GM18868 (cell line): ENCODE measurements at regions not wholly inside any gene's neighbourhood (a gene's known extent, or its start where the extent isn't known, plus 50 kb on each side); places are given as distances from the start of the nearest gene placed in this dataset.
"Not testable (repeated sequence)": the region's sequence is repeated elsewhere in the genome, so short reads cannot be mapped to it uniquely, and the experiment has no call there.

Experiments used
- ATAC-seq: cut with Tn5 transposase; IDR thresholded peaks from one replicate; pipeline ENCODE4 v1.9.1; 2021; ENCODE audit warnings: mild to moderate bottlenecking, moderate library complexity; ENCODE audit not compliant: unreplicated experiment

DNA sequence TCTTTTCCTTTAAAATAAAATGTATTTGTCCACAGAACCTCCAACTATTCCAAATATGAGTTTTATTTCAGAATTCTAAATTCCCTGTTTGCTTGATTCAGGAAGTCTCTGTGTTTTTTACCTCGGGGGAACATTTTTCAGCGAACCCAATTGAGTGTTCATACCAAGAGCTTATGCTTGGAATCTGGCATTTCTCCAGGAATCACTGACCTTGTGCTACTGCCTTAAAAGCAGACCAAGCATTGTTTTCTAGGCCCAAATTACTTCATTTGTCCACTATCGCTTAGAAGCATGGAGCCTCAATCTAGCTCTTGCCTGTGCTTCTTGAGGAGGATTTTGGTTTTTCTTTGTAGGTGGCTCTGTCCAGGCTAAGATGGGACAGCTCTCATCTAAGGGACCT is 59.4 kb downstream of the EBLN1 start:
- ATAC-seq = no peak

DNA sequence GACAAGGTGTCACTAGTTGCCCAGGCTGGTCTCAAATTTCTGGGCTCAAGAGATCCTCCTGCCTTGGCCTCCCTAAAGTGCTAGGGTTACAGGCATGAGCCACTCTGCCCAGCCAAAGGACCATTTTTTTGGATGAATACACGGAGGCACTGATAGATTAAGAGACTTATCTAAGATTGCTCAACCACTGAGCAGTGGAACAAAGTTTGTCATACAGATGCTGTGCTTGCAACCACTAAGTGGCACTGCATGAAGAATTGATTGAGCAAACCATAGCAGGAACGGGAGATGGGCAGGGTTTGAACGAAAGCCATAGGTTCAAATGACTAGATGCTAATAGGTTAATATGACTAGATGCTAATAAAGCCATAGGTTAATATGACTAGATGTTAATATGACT is 61.1 kb downstream of the EBLN1 start:
- no peak for ATAC-seq

DNA sequence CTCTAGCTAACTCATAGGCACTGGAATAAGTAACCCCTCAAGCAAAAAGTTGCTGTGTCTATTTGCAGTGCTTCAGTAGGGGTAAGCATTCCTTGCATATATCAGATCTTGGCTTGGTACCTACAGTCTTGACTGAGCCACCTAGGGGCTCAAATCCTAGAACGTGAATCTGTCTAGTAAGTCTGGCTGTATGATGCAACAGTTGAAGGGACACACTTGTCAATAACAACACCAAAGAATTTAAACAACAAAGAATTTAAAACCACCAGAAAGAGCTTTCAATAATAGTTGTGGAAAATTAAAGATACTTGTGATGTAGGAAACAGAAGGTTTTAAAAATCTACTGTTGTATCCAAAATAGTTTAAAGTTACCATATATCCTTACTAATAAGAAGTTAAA is 65.4 kb downstream of the EBLN1 start:
- ATAC-seq = no peak

DNA sequence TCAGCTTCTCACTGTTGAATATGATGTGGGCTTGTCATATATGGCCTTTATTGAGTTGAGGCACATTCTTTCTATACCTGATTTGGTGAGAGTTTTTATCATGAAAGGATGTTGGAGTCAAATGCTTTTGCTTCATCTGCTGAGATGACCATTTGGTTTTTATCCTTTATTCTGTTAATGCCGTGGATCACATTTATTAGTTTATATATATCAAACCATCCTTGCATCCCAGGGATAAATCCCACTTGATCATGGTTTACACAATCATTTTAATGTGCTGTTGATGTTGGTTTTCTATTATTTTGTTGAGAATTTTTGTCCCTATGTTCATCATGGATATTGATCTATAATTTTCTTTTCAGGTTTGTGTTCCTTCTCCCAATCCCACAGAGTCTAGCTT is 67.0 kb downstream of the EBLN1 start:
- ATAC-seq = no peak

DNA sequence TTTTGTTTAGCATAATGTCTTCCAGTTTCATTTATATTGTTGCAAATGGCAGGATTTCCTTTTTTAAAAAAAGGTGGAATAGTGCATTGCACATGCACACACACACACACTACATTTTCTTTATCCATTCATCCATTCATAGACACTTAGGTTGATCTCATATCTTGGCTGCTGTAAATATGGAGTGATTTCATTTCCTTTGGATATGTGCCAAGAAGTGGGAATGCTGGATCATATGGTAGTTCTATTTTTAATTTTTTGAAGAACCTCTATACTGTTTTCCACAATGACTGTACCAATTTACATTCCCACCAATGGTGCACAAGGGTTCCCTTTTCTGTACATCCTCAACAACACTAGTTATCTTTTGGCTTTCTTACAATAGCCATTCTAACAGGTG is 68.9 kb downstream of the EBLN1 start:
- ATAC-seq = no peak

DNA sequence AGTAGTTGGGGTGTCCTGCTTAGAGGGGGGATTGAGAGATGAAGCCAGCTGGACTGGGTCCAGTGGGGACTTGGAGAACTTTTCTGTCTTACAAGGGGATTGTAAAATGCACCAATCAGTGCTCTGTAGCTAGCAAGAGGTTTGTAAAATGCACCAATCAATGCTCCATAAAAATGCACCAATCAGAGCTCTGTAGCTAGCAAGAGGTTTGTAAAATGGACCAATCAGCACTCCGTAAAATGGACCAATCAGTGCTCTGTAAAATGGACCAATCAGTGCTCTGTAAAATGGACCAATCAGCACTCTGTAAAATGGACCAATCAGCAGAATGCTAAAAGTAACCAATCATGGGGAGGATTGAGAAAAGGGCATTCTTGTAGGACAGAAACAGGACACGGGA is 71.9 kb downstream of the EBLN1 start:
- not testable (repeated sequence) for ATAC-seq

DNA sequence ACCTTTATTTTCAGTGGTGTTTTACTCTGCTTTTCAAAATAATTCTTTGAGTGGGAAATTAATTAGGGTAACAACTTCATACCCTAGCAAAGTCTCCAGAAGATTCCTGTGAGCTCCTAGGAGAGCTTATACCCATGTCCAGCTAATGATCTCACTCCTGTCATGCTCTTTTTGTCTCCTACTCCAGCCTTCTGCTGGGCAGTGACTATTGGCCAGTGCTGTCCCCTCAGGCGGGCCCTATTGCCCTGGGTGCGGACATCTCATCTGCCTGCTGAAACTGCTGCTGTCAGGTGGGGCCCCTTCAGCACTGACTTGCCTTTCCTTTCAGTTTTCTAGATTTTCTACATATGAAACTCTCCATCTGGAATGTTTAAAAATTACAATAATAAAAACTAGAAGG is 80.3 kb downstream of the EBLN1 start:
- ATAC-seq = no peak

DNA sequence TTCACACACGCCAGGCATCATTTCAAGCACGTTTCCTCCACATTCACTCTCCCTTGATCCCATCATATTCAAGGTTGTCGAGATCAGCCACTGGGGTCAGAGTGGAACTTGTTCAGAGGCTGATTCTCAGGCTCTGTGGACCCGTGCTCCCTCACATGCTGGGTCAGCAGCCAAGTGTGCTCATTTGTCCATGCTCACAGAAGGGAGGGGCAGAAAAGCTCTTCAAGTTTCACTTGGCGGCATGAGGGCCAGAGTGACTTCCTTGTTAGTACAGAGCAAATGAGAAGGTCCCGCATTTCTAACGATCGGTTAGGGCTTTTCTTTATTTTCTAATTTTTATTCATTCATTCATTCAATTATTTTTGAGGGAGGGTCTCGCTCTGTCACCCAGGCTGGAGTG is 82.2 kb downstream of the EBLN1 start:
- ATAC-seq = no peak

DNA sequence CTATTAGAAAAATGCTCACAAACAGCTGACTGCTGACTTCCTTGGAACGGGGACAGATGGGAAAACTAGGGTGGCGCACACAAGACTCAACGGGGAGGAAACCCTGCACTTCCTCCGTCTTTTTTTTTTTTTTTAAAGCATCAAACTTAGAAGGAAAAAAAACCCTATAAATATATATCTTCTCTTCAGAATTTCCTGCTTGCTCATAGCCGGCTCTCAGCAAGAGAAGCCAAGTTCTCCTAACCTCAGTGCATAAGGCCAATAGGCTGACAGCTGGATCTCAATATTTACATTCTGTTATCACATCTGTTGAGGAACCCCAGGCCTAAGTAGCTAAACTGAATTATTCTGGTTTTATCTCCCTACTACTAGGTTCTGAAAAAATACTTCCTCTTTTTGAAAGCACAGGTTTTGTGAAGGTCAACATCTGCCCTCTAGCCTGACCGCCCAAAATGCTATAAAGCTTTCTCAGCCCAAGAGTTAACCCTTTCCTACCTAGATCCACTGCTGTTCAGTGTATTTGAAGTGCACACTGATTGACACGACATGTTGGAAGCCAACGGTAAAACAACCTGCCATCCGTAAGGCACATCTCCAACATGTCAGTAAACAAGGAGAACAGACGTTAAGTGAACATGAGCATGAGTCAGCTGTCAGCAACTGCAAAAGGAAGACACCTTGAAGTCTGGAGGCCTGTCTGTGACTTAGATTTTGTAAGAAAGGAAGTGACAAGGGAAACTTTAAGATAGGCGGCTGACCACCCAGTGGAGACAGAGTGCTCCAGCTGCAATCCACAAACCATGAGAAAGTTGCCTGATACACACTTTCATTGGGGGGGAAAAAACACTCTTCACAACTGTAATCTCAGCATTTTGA is 83.8 kb downstream of the EBLN1 start:
- ATAC-seq = peak; percentile 78

DNA sequence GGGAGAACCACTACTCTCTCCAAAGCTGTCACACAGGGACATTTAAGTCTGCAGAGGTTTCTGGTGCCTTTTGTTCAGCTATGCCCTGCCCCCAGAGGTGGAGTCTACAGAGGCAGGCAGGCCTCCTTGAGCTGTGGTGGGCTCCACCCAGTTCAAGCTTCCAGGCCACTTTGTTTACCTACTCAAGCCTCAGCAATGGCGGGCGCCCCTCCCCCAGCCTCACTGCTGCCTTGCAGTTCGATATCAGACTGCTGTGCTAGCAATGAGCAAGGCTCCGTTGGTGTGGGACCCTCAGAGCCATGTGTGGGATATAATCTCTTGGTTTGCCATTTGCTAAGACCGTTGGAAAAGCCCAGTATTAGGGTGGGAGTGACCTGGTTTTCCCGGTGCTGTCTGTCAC is 87.0 kb downstream of the EBLN1 start:
- ATAC-seq = not testable (repeated sequence)

DNA sequence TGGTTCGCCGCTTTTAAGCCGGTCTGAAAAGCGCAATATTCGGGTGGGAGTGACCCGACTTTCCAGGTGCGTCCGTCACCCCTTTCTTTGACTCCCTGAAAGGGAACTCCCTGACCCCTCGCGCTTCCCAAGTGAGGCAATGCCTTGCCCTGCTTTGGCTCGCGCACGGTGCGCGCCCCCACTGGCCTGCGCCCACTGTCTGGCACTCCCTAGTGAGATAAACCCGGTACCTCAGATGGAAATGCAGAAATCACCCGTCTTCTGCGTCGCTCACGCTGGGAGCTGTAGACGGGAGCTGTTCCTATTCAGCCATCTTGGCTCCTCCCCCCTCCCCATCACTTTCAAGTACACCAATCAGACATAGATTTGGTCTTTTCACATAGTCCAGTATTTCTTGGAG is 88.2 kb downstream of the EBLN1 start:
- not testable (repeated sequence) for ATAC-seq

DNA sequence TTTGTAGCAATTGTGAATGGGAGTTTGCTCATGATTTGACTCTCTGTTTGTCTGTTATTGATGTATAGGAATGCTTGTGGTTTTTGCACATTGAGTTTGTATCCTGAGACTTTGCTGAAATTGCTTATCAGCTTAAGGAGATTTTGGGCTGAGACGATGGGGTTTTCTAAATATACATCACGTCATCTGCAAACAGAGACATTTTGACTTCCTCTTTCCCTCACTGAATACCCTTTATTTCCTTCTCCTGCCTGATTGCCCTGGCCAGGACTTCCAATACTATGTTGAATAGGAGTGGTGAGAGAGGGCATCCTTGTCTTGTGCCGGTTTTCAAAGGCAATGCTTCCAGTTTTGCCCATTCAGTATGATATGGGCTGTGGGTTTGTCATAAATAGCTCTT is 96.6 kb downstream of the EBLN1 start:
- ATAC-seq = not testable (repeated sequence)

DNA sequence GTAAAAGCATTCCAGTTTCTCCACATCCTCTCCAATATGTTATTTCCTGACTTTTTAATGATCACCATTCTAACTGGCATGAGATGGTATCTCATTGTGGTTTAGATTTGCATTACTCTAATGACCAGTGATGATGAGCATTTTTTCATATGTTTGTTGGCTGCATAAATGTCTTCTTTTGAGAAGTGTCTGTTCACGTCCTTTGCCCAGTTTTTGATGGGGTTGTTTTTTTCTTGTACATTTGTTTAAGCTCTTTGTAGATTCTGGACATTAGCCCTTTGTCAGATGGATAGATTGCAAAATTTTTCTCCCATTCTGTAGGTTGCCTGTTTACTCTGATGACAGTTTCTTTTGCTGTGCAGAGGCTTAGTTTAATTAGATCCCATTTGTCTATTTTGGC is 97.7 kb downstream of the EBLN1 start:
- not testable (repeated sequence) for ATAC-seq

DNA sequence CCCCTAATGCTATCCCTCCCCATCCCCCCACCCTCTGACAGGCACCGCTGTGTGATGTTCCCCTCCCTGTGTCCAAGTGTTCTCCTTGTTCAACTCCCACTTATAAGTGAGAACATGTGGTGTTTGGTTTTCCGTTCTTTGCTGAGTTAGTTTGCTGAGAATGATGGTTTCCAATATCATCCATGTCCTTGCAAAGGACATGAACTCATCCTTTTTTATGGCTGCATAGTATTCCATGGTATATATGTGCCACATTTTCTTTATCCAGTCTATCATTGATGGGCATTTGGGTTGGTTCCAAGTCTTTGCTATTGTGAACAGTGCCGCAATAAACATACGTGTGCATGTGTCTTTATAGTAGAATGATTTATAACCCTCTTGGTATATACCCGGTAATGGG is 98.2 kb downstream of the EBLN1 start:
- ATAC-seq = not testable (repeated sequence)

DNA sequence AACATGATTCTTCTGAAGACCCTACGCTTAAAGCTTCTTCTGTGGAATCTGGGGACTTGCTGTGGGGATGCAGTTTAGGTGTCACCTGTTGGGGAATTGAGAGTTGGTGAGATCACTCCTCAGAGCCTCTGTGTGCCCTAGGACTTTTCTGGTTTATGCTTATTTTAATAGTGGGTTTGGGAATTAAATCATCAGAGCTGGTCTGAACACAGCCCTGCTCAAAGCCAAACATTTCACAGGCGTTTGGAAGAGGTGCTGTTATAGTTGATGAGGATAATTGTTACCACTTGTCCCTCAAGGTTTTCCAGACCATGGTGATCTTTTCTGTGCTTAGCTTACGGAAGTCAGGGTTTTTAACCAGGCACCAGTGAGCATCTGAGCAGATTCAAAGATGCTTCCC is 106.1 kb downstream of the EBLN1 start:
- no peak for ATAC-seq

DNA sequence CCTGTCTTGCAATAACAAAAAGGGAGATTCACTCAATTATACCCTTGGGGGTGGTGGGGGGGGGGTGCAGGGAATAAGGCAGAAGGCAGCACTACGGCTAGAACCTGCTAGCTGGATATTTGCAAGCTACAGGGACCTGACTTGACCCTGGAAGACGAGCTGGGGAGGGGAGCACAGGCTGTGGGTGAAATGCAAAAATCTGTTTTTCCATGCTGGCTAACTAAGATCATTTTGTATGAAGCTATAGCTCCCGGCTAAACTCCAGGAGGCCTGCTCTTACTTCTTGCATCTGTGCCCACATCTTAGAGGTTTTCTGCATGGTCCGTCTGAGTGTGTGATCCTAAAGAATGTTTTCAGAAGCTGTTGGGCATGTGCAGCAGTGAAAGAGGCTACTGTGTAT is 106.6 kb downstream of the EBLN1 start:
- no peak for ATAC-seq

DNA sequence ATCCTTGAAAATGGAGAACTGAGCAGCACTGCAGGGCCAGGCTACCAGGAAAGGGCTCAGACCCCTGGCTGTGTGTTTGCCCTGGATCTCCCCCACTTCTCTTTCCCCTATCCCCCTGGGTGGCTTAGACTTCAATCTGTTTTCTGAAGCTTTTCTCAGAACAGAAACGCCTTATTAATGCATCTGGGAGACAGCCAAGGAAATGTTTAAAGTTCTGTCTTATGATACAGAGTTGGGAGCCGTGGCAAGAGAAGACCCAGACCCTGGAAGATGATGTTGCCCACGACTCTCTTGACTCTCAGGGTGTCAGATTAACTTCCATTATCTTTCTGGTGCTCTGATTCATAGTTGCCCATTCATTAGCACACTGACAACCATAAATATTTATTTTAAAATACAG is 107.1 kb downstream of the EBLN1 start:
- no peak for ATAC-seq

DNA sequence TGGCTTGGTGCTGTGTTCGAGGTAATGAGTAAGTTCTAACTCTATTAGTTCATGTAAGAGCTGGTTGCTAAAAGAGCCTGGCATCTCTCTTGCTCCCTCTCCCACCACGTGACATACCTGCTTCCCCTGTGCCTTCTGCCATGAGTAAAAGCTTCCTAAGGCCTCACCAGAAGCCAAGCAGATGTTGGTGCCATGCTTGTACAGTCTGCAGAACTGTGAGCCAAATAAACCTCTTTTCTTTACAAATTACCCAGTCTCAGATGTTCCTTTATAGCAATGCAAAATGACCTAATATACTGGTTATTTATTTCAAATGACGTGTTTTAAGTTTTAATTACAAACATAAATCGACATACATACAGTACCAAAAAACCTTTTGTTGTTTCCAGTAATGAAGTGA is 101.7 kb upstream of the DNAJC1 start:
- no peak for ATAC-seq

DNA sequence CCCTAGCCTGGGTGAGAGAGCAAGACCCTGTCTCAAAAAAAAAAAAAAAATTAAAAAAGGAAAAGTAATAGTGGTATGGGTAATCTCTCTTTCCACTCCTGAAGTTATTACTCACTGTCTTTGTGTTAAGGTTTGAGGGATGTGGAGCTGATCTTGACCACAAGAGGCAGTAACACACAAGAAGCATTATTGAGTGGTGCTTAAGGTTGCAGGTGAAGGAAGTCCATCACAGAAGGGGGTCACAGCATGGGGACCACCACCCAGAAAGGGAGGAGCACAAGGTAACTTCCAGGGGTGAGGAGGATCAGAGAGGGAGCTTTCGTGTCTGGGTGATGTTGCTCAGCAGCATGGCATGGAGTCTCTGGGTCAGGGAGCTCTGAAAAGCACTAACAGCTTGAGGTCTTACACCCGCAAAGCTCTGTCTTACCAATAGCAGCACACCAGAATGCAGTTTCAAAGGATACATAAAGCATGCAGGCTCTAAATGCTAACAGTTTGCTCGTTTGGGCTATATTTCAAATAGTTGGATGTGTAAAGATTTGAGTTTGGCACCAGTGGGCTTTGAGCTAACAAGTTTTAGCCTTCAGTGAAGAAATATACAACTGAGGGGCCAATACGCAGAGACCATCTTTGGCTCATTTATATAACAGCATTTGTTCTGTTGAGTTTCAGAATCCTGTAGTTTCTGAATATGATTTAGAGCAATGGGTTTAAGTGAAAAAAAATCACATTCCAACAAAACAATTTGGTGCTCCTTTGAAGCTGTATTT is 100.4 kb upstream of the DNAJC1 start:
- peak; percentile 69 for ATAC-seq

DNA sequence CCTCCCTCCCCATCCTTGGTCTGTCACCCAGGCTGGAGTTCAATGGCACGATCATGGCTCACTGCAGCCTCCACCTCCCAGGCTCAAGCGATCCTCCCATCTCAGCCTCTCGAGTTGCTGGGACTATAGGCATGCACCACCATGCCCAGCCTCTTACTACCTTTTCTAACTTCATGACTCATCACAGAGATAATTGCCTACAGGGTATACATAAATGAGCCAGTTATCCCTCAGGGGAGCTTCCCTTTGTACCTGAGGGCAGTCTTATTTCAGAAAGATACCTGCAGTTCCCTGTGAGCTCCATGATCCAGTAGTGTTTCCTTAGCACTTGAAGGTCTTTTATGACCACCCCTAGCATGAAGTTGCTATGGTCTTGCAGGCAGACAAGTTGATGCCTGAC is 94.2 kb upstream of the DNAJC1 start:
- no peak for ATAC-seq

DNA sequence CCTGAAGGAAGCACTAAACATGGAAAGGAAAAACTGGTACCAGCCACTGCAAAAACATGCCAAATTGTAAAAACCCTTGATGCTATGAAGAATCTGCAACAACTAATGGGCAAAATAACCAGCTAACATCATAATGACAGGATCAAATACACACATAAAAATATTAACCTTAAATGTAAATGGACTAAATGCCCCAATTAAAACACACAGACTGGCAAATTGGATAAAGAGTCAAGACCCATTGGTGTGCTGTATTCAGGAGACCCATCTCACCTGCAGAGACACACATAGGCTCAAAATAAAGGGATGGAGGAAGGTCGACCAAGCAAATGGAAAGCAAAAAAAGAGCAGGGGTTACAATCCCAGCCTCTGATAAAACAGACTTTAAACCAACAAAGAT is 87.7 kb upstream of the DNAJC1 start:
- ATAC-seq = not testable (repeated sequence)

DNA sequence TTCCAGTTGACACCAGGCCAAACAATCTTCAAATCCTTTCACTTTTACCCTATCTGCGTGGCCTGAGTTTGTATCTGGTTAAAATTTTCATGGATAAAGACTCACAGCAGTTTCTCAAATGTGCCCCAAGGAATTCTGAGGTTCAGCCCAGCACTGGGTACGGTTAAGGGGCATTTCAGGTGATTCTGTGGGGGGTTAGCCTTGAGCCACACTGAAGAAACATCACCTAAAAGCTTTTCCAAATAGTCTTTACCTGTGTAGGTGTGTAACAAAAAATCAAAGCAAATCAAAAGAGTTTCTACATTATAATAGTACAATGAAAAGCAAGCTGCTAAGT is 83.8 kb upstream of the DNAJC1 start:
- no peak for ATAC-seq
